HEK293T (cell line): ENCODE measurements at regions not wholly inside any gene's neighbourhood (a gene's known extent, or its start where the extent isn't known, plus 50 kb on each side); places are given as distances from the start of the nearest gene placed in this dataset.

Source experiments
- ARNT ChIP-seq: fragments of 450-650 bp; IDR thresholded peaks from 2 replicates; pipeline ENCODE4 v1.6.1; 2017; ENCODE audit warnings: mild to moderate bottlenecking
- BHLHE40 ChIP-seq: fragments of 450-650 bp; IDR thresholded peaks from 2 replicates; pipeline ENCODE4 v1.6.1; 2016; ENCODE audit warnings: mild to moderate bottlenecking, moderate library complexity, borderline replicate concordance
- ELF4 ChIP-seq: fragments of 450-650 bp; IDR thresholded peaks from 2 replicates; pipeline ENCODE4 v1.6.1; 2017; ENCODE audit warnings: antibody characterized with exemption
- FOXA1 ChIP-seq: fragments of 450-650 bp; IDR thresholded peaks from 2 replicates; pipeline ENCODE4 v1.6.1; 2016; ENCODE audit warnings: mild to moderate bottlenecking
- FOXM1 ChIP-seq: fragments of 450-650 bp; IDR thresholded peaks from 2 replicates; pipeline ENCODE4 v1.6.1; 2017; ENCODE audit warnings: mild to moderate bottlenecking, borderline replicate concordance
- LEF1 ChIP-seq: fragments of 450-650 bp; IDR thresholded peaks from 2 replicates; pipeline ENCODE4 v1.6.1; 2017; ENCODE audit warnings: mild to moderate bottlenecking, borderline replicate concordance
- SP1 ChIP-seq: fragments of 450-650 bp; IDR thresholded peaks from 2 replicates; pipeline ENCODE4 v1.6.1; 2017
- TARDBP ChIP-seq: fragments of 450-650 bp; IDR thresholded peaks from 2 replicates; pipeline ENCODE4 v1.6.1; 2016
- ZNF384 ChIP-seq: fragments of 450-650 bp; IDR thresholded peaks from 2 replicates; pipeline ENCODE4 v1.6.1; 2016
- TF ChIP-seq, protein P1 (sequence below): fragments of 450-650 bp; IDR thresholded peaks from 2 replicates; pipeline ENCODE4 v1.6.1; 2016

DNA sequence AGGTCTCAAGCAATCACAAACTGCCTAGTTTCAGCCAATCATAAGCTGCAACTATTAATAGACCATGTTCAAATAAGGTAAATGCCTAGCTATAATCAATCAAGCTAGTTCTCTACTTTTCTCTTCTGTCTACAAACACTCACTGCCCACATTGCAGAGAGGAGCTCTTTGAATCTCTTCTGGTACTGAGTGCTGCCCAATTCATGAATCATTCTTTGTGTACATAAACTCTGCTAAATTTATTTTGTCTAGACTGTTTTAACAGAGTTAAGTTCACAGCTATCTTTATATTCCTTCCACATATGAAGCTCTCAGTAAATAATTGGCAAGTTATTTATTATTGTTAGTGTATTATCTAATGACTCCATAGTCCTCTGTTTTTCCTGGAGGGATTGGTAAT lies 411.0 kb downstream of the EPHA7 start:
- no peak for TF ChIP-seq TARDBP
- TF ChIP-seq SP1, result no peak
- TF ChIP-seq FOXM1, result no peak
- no peak for TF ChIP-seq ELF4
- TF ChIP-seq BHLHE40, result no peak
- no peak for TF ChIP-seq ZNF384
- TF ChIP-seq ARNT, result no peak
- no peak for TF ChIP-seq LEF1
- TF ChIP-seq, protein P1, sequence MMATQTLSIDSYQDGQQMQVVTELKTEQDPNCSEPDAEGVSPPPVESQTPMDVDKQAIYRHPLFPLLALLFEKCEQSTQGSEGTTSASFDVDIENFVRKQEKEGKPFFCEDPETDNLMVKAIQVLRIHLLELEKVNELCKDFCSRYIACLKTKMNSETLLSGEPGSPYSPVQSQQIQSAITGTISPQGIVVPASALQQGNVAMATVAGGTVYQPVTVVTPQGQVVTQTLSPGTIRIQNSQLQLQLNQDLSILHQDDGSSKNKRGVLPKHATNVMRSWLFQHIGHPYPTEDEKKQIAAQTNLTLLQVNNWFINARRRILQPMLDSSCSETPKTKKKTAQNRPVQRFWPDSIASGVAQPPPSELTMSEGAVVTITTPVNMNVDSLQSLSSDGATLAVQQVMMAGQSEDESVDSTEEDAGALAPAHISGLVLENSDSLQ, result no peak
- TF ChIP-seq FOXA1, result no peak
